HUES64 (cell line): ENCODE measurements at regions not wholly inside any gene's neighbourhood (a gene's known extent, or its start where the extent isn't known, plus 50 kb on each side); places are given as distances from the start of the nearest gene placed in this dataset.

Experiments used
- H3K27ac ChIP-seq: 2 replicates; pipeline ENCODE4 v1.7.0; 2013; ENCODE audit warnings: low read depth, low read length, inconsistent platforms
- H3K27me3 ChIP-seq: 2 replicates; pipeline ENCODE4 v1.6.1; 2013; ENCODE audit warnings: mild to moderate bottlenecking, low read length; ENCODE audit not compliant: insufficient read depth
- H3K36me3 ChIP-seq: 2 replicates; pipeline ENCODE4 v1.6.1; 2013; ENCODE audit warnings: mild to moderate bottlenecking, low read length; ENCODE audit not compliant: insufficient read depth
- H3K4me1 ChIP-seq: 2 replicates; pipeline ENCODE4 v1.6.1; 2013; ENCODE audit warnings: mild to moderate bottlenecking, low read length, moderate library complexity; ENCODE audit not compliant: insufficient read depth
- H3K4me3 ChIP-seq: 2 replicates; pipeline ENCODE4 v1.5.1; 2013; ENCODE audit warnings: mild to moderate bottlenecking, low read length, moderate library complexity
- H3K9ac ChIP-seq: 2 replicates; pipeline ENCODE4 v1.6.1; 2013; ENCODE audit warnings: mild to moderate bottlenecking, low read depth, low read length
- H3K9me3 ChIP-seq: 2 replicates; pipeline ENCODE4 v1.6.1; 2013; ENCODE audit warnings: low read depth, low read length; ENCODE audit not compliant: insufficient read depth
- WGBS: fragments of 150-250, 120-280 bp; methylation state at CpG from one replicate; pipeline ENCODE4 v1.1.7; 2013; ENCODE audit warnings: missing lambda C conversion rate; 5-methylcytosine and 5-hydroxymethylcytosine counted together

DNA sequence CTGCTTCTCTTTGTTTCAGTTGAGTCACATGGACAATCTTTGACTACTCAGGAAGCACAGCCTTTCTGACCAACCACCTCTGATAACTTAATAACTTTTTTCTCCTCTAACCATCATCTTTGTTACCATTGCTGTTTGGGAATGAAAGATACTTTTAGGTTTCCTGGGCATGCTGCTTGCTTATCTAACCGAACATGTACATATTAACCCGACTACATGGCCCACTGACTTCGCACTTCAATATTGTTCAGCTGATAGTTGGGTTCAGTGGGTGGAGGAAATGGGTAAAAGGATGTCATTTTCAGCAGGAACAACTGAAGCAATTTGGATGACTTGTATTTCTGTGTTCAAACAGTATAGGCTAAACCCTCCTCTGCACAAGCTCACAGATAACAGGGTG, 214.3 kb downstream of the SQOR start:
- H3K4me3 ChIP-seq, result no peak overlapping the region
- no peaks in the 10 kb centered on the region for H3K4me1 ChIP-seq
- H3K9me3 ChIP-seq, result peaks cover 12% of the 10 kb centered on the region
- 94% methylated on average over 3 of the region's 3 CpGs for WGBS
- H3K27ac ChIP-seq, result no peak overlapping the region
- H3K27me3 ChIP-seq, result no peaks in the 10 kb centered on the region
- H3K36me3 ChIP-seq, result no peaks in the 10 kb centered on the region
- H3K9ac ChIP-seq, result no peak overlapping the region

DNA sequence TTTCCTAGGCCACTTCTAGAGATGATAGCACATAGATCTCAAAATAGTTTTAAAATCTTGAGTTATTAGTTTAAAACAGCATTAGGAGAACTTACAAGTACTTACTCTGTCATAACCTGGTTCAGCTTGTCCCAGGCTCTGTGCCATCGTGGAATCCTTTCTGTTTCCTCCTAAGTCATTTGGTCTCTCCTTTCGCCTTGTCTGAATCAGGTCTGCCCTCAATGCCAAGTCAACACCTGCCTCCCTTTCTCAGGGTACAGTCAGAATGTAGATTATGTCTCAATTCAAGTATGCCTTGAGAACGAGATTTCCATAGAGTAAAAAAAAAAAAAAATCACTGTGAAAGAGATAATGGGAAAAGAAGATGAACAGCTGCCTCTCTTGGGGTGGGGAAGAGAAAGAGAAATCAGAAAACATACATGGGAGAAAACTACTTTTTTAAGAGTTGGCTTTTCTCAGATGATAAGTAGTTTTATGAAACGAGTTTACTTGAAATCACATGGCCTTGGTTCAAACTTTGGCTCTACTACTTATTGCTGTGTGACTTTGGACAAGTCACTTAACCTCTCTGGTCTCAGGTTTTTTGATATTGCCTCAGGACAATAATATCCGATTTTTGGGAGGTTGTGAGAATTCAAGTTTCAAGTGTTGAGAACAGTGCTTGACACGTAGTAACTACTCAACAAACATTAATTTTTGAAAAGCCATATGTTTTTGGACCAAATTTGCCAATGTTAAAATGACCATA, 219.8 kb downstream of the SQOR start:
- Histone ChIP-seq H3K4me1 (peaks cover 6% of the 10 kb centered on the region; the same call in 1 of the 2 replicates), H3K9me3 (peaks cover 12% of the 10 kb centered on the region), H3K36me3 (no peaks in the 10 kb centered on the region), H3K9ac (no peak overlapping the region), H3K27me3 (no peaks in the 10 kb centered on the region), H3K4me3 (no peak overlapping the region), H3K27ac (no peak overlapping the region; the same call in 1 of the 2 replicates)
- WGBS, result 87% methylated on average over 6 of the region's 6 CpGs

DNA sequence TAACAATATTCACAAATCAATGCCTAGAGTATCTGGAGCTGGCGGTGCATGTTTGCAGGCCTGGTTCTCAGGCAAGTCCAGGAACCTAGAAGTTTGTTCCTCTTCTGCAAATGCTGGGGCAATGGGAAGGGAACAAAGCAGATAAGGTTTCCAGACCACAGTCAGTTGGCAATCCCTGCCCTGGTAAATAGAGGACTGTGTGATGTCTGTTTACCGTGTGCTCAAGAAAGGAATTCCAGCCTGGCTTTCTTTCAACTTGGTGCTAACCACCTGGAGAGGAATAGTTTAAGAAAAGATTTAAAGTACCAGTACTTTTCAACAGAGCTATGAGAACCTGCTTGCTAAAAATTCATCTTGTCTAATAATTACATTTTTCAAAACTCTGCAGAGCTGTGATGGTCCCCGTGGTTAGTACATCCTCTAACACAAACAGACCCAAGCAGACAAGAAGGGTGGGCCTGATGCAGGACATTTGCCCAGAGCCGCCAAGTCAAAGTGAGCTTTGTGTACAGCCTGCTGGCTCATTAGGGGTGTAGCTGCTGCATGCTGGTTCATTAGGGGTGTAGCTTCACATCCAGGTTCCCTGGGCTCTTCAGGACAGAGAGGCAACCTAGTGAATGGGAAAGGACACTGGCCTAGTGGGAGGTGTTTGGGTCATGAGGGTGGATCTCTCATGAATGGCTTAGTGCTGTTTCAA, 220.5 kb downstream of the SQOR start:
- Histone ChIP-seq H3K9ac (no peak overlapping the region), H3K36me3 (no peaks in the 10 kb centered on the region), H3K9me3 (peaks cover 4% of the 10 kb centered on the region), H3K27me3 (no peaks in the 10 kb centered on the region), H3K27ac (peak overlapping the region; percentile 40; the same call in 1 of the 2 replicates), H3K4me3 (no peak overlapping the region), H3K4me1 (peaks cover 6% of the 10 kb centered on the region; the same call in 1 of the 2 replicates)
- WGBS, result 87% methylated on average over 4 of the region's 4 CpGs

DNA sequence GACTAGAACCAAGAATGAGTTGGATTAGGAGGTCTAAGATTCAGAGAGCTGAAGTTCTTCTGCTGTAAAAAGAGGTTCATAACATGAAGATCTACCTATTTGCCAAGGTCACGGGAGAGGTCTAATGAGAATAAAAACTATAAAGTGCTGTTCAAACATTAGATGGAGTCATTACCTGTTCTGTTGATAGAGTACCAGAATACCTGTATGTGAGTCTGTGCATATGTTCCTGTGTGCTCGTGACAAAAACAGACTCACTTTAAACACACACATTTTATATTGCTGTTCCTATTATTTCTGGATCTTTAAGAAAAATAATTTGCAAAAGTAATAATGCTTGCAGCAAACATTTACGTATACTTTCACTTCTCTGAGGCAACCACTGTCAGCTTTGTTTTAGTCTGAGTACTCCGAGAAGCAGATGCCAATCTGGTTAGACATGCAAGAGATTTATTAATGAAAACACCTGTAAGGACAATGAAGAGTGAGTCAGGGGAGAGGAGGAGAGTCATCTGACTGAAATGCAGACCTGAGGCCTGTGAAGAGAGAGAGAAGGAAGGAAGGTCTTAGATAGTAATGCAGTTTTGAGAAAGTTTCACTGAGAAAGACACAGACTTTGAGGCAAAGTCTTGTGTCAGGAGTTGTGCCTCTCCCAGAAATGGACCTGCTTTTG, 221.2 kb downstream of the SQOR start:
- H3K4me3 ChIP-seq, result no peak overlapping the region
- H3K27me3 ChIP-seq, result no peaks in the 10 kb centered on the region
- WGBS, result 88% methylated on average over 3 of the region's 4 CpGs
- H3K9me3 ChIP-seq, result no peaks in the 10 kb centered on the region
- no peak overlapping the region for H3K9ac ChIP-seq
- no peaks in the 10 kb centered on the region for H3K36me3 ChIP-seq
- peaks cover 6% of the 10 kb centered on the region; the same call in 1 of the 2 replicates for H3K4me1 ChIP-seq
- H3K27ac ChIP-seq, result no peak overlapping the region

DNA sequence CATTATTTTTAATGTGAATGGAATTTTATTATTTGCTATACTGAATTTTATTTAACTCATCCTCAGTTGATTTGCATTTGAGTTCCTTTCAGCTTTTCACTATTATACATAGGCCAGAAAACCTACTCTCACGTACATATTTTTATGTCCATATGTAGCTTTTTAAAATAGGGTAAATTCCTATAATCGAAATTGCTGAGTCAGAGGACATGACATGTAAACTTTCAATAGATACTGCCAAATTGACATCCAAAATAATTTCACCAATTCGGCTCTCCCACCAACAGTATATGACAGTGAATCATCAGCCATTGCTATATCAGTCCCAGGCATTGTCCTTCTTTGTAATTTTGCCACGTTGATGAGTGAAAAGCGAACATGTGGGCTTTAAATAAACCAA, 222.5 kb downstream of the SQOR start:
- no peaks in the 10 kb centered on the region for H3K27me3 ChIP-seq
- WGBS, result 94% methylated on average over 5 of the region's 5 CpGs
- H3K4me3 ChIP-seq, result no peak overlapping the region

DNA sequence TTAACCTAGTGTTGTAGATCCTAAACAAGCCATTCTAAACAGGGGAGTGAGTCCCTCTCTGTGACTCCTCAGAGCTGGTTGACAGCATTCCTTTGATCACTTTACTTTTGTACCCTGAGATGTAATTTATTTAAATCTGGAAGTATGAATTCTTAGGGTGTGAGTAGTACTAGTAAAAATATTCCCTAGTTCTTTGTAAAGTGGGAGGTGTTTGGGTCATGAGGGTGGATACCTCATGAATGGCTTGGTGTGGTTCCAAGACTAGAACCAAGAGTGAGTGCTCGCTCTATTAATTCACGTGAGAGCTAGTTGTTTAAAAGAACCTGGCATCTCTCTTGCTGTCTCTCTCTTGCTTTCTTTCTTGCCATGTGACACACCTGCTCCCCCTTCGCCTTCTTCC, 223.7 kb downstream of the SQOR start:
- Histone ChIP-seq H3K27me3 (no peaks in the 10 kb centered on the region), H3K36me3 (no peaks in the 10 kb centered on the region), H3K27ac (no peak overlapping the region), H3K9me3 (no peaks in the 10 kb centered on the region), H3K4me1 (peaks cover 6% of the 10 kb centered on the region; the same call in 1 of the 2 replicates), H3K9ac (no peak overlapping the region), H3K4me3 (no peak overlapping the region)
- WGBS, result 95% methylated on average over 3 of the region's 3 CpGs

More for the DNA sequence above, 222.5 kb downstream of the SQOR start:
- Histone ChIP-seq H3K36me3 (no peaks in the 10 kb centered on the region), H3K9ac (no peak overlapping the region), H3K4me1 (peaks cover 6% of the 10 kb centered on the region; the same call in 1 of the 2 replicates), H3K27ac (no peak overlapping the region), H3K9me3 (no peaks in the 10 kb centered on the region)

DNA sequence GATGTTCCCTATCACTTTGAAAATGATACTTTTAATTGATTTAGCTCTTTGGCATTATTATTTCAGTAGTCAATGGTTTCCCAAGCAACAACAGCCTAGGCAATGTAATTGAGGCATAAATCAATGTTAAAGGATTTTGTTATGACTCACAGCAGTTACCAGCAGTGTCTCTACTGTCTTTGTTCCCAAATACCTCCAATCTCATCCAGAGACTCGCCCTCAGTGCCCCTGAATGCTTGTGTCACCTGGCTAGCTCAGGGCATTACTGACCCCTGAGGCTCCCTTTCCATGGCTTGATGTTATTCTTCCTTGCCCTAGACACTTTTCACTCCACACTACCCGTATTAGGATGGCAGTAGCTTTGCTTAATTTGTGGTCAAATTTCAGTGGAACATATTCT, 227.2 kb downstream of the SQOR start:
- Histone ChIP-seq H3K4me1 (no peaks in the 10 kb centered on the region), H3K27ac (no peak overlapping the region), H3K27me3 (no peaks in the 10 kb centered on the region), H3K36me3 (no peaks in the 10 kb centered on the region), H3K9ac (no peak overlapping the region), H3K9me3 (no peaks in the 10 kb centered on the region), H3K4me3 (no peak overlapping the region)
- 80% methylated on average over 1 of the region's 2 CpGs for WGBS

DNA sequence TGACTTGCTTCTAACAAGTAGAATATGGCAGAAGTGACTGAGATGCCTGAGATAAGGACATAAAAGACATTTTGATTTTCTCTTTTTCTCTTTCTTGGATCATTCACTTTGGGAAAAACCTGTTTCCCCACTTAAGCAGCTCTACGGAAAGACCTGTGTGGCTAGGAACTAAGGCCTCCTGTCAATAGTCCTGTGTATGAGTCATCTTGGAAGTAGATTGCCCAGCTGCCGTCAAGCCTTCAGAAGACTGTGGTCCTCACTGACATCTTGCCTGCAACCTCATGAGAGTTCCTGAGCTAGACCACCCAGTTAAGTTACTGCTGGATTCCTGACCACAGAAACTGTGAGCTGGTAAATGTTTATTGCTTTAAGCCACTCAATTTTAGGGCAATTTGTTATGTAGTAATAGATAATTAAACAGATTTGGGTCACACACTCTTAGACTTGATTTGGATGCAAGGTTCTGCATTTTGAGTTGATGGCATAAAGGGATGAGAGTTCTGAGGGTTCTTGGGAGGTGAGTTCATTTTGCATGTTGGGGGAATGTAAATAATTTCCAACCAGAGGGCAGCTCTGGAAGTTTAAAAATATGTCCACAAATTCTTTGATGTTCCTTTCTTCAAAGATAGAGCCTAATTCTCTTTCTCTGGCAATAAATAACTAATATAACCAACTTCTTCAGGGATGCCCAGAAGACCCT, 229.2 kb downstream of the SQOR start:
- Histone ChIP-seq H3K4me1 (no peaks in the 10 kb centered on the region), H3K9me3 (no peaks in the 10 kb centered on the region), H3K4me3 (no peak overlapping the region), H3K27ac (no peak overlapping the region), H3K9ac (no peak overlapping the region), H3K27me3 (no peaks in the 10 kb centered on the region), H3K36me3 (no peaks in the 10 kb centered on the region)
- 91% methylated on average over 2 of the region's 2 CpGs for WGBS

DNA sequence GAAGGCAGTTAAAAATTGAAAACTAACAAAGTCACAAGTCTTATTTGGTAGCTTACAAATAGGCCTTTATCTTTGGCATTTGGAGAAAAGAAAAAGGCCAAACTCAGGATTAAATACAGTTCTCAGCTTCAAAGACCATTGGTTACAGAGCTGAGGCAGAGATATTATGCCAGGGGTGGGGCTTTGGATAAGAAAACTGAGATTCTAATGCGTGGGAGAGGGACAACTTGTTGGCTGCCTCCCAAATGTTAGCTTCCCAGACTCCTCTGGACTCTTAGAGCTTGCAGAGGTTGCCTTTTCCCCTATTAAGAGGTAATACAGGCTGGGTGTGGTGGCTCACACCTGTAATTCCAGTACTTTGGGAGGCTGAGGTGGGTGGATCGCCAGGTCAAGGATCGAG, 231.8 kb downstream of the SQOR start:
- Histone ChIP-seq H3K27me3 (no peaks in the 10 kb centered on the region), H3K36me3 (no peaks in the 10 kb centered on the region), H3K4me3 (no peak overlapping the region), H3K9me3 (no peaks in the 10 kb centered on the region), H3K9ac (no peak overlapping the region), H3K4me1 (no peaks in the 10 kb centered on the region; the same call in 1 of the 2 replicates), H3K27ac (no peak overlapping the region)
- WGBS, result 99% methylated on average over 3 of the region's 3 CpGs

DNA sequence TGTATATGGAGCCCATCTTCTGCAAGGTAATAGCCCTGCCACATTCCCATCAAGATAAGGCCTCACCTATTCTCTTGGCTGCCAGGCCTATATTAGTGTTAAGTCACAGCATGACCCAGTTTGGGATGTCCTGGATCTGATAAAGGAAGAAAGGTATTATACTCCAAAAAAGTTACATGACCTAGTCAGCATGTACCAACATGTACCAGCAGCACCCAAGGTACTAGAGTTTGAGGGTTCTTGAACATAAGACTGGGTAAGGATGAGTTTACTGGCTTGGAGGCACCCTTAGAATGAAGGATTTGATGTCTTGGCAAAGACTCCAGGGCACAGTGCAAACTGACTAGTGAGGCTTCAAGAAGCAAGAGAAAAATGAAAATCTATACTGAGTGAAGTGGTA, 232.5 kb downstream of the SQOR start:
- H3K27ac ChIP-seq, result no peak overlapping the region
- H3K4me1 ChIP-seq, result no peaks in the 10 kb centered on the region; the same call in 1 of the 2 replicates
- H3K4me3 ChIP-seq, result no peak overlapping the region
- no peaks in the 10 kb centered on the region for H3K27me3 ChIP-seq
- H3K36me3 ChIP-seq, result no peaks in the 10 kb centered on the region
- no peaks in the 10 kb centered on the region for H3K9me3 ChIP-seq
- H3K9ac ChIP-seq, result no peak overlapping the region
